Lower leg skin (tissue), 3 donors: ENCODE measurements at regions not wholly inside any gene's neighbourhood (a gene's known extent, or its start where the extent isn't known, plus 50 kb on each side); places are given as distances from the start of the nearest gene placed in this dataset.

ENCODE experiments used
- POLR2A ChIP-seq, 2 donors: fragments of 450-650 bp; IDR thresholded peaks; one replicate each; pipeline ENCODE4 v1.6.1; 2016 to 2017; ENCODE audit warnings: antibody characterized with exemption in 2 of 2, mild to moderate bottlenecking in 1 of 2, moderate library complexity in 1 of 2
- TF ChIP-seq, protein P1 (sequence below), 3 donors: fragments of 450-650 bp; IDR thresholded peaks; one replicate each; pipeline ENCODE4 v1.5.1; 2016; ENCODE audit warnings: antibody characterized with exemption in 3 of 3, mild to moderate bottlenecking in 3 of 3, moderate library complexity in 2 of 3

DNA sequence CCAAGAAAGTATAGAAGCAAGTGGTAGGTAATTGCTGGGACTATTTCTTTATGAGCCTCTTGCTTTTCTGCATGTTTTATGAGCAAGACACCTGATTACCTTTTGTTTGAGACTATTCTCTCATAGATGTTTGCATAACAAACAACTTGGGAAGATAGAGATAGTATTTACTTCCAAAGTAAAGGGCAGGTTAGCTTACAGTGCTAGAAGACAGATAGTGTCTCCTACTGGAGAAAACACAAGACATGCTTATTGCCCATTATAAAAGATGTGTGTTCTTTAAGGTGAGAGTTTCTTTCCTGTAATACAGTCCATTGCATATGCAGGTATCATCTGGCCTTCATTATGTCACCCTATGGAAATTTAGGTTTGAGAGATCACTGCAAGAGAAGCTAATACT, 174.2 kb upstream of the FUT9 start:
- TF ChIP-seq POLR2A (IDR thresholded peaks at IDR 0.05), result no peak
- TF ChIP-seq, protein P1, sequence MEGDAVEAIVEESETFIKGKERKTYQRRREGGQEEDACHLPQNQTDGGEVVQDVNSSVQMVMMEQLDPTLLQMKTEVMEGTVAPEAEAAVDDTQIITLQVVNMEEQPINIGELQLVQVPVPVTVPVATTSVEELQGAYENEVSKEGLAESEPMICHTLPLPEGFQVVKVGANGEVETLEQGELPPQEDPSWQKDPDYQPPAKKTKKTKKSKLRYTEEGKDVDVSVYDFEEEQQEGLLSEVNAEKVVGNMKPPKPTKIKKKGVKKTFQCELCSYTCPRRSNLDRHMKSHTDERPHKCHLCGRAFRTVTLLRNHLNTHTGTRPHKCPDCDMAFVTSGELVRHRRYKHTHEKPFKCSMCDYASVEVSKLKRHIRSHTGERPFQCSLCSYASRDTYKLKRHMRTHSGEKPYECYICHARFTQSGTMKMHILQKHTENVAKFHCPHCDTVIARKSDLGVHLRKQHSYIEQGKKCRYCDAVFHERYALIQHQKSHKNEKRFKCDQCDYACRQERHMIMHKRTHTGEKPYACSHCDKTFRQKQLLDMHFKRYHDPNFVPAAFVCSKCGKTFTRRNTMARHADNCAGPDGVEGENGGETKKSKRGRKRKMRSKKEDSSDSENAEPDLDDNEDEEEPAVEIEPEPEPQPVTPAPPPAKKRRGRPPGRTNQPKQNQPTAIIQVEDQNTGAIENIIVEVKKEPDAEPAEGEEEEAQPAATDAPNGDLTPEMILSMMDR (IDR thresholded peaks at IDR 0.05), result no peak
